ENCODE measurements at regions not wholly inside any gene's neighbourhood (a gene's known extent, or its start where the extent isn't known, plus 50 kb on each side); places are given as distances from the start of the nearest gene placed in this dataset.

- no peak for TF ChIP-seq NR3C1 (CRISPR knock-in tag; IDR thresholded peaks at IDR 0.05)
- TF ChIP-seq TFAM (CRISPR knock-in tag; conservative IDR thresholded peaks at IDR 0.05) = no peak
- no peak for TF ChIP-seq CBX1 (IDR thresholded peaks at IDR 0.05; ENCODE audit: low read depth)
- no peak for TF ChIP-seq MAZ (CRISPR knock-in tag; conservative IDR thresholded peaks at IDR 0.05 in 1 of 2, IDR thresholded peaks at IDR 0.05 in 1 of 2)
- no peak for TF ChIP-seq ETV6 (IDR thresholded peaks at IDR 0.05; ENCODE audit: borderline replicate concordance in 1 of 2, low read depth in 2 of 2, low read length in 1 of 2)
- TF ChIP-seq ETV6 (CRISPR knock-in tag; IDR thresholded peaks at IDR 0.05; ENCODE audit: borderline replicate concordance) = no peak
- TF ChIP-seq POLR2A (conservative IDR thresholded peaks at IDR 0.05) = no peak
These were observed 84.0 kb downstream of the FMO4 start for GRCh38 chr1:171397851-171398469.
